HUES48 (cell line): ENCODE measurements at regions not wholly inside any gene's neighbourhood (a gene's known extent, or its start where the extent isn't known, plus 50 kb on each side); places are given as distances from the start of the nearest gene placed in this dataset.

Experiments
- H3K27ac ChIP-seq: one replicate; pipeline ENCODE4 v1.7.0; 2013; ENCODE audit warnings: low read depth, low read length, inconsistent platforms
- H3K27me3 ChIP-seq: 2 replicates; pipeline ENCODE4 v1.6.1; 2013; ENCODE audit warnings: mild to moderate bottlenecking, low read length; ENCODE audit not compliant: control insufficient read depth, insufficient read depth
- H3K36me3 ChIP-seq: 2 replicates; pipeline ENCODE4 v1.6.1; 2013; ENCODE audit warnings: low read length; ENCODE audit not compliant: control insufficient read depth, insufficient read depth
- H3K4me1 ChIP-seq: 2 replicates; pipeline ENCODE4 v1.6.1; 2013; ENCODE audit warnings: mild to moderate bottlenecking, low read length; ENCODE audit not compliant: control insufficient read depth, insufficient read depth
- H3K4me3 ChIP-seq: 2 replicates; pipeline ENCODE4 v1.5.1; 2013; ENCODE audit warnings: mild to moderate bottlenecking, low read depth, low read length
- H3K9ac ChIP-seq: 2 replicates; pipeline ENCODE4 v1.6.1; 2013; ENCODE audit warnings: mild to moderate bottlenecking, low read depth, low read length, moderate library complexity
- H3K9me3 ChIP-seq: 2 replicates; pipeline ENCODE4 v1.6.1; 2013; ENCODE audit warnings: low read length; ENCODE audit not compliant: control insufficient read depth, insufficient read depth

- no peak overlapping the region for H3K4me3 ChIP-seq
- no peaks in the 10 kb centered on the region for H3K27me3 ChIP-seq
- H3K9me3 ChIP-seq, result no peaks in the 10 kb centered on the region
- peaks cover 12% of the 10 kb centered on the region for H3K4me1 ChIP-seq
- no peak overlapping the region for H3K9ac ChIP-seq
- H3K36me3 ChIP-seq, result no peaks in the 10 kb centered on the region
- H3K27ac ChIP-seq, result no peak overlapping the region
Observed at GRCh38 chr6:88294702-88295101, 128.6 kb upstream of the CNR1 start.

GRCh38 chr6:88290411-88290810 is 124.3 kb upstream of the CNR1 start:
- Histone ChIP-seq H3K4me1 (no peaks in the 10 kb centered on the region), H3K27me3 (no peaks in the 10 kb centered on the region), H3K36me3 (no peaks in the 10 kb centered on the region), H3K27ac (no peak overlapping the region), H3K4me3 (no peak overlapping the region), H3K9me3 (0 out of 2 replicates have a peak, but pooled peaks cover 4% of the 10 kb centered on the region), H3K9ac (no peak overlapping the region)

GRCh38 chr6:88287696-88288095 is 121.5 kb upstream of the CNR1 start:
- Histone ChIP-seq H3K27me3 (no peaks in the 10 kb centered on the region), H3K4me3 (no peak overlapping the region), H3K4me1 (no peaks in the 10 kb centered on the region), H3K27ac (no peak overlapping the region), H3K36me3 (no peaks in the 10 kb centered on the region), H3K9me3 (0 out of 2 replicates have a peak, but pooled peaks cover 4% of the 10 kb centered on the region), H3K9ac (no peak overlapping the region)

GRCh38 chr6:88276331-88276730 is 110.2 kb upstream of the CNR1 start:
- Histone ChIP-seq H3K9me3 (no peaks in the 10 kb centered on the region), H3K4me1 (no peaks in the 10 kb centered on the region), H3K36me3 (no peaks in the 10 kb centered on the region), H3K9ac (no peak overlapping the region), H3K27me3 (no peaks in the 10 kb centered on the region), H3K27ac (no peak overlapping the region), H3K4me3 (no peak overlapping the region)

- no peaks in the 10 kb centered on the region for H3K27me3 ChIP-seq
- no peak overlapping the region for H3K4me3 ChIP-seq
- H3K36me3 ChIP-seq, result no peaks in the 10 kb centered on the region
- H3K4me1 ChIP-seq, result no peaks in the 10 kb centered on the region
- H3K9ac ChIP-seq, result no peak overlapping the region
- H3K9me3 ChIP-seq, result no peaks in the 10 kb centered on the region
- no peak overlapping the region for H3K27ac ChIP-seq
Observed at GRCh38 chr6:88268508-88268907, 102.4 kb upstream of the CNR1 start.

- H3K4me3 ChIP-seq, result no peak overlapping the region
- no peaks in the 10 kb centered on the region for H3K36me3 ChIP-seq
- no peaks in the 10 kb centered on the region for H3K4me1 ChIP-seq
- H3K27ac ChIP-seq, result no peak overlapping the region
- no peak overlapping the region for H3K9ac ChIP-seq
- H3K27me3 ChIP-seq, result no peaks in the 10 kb centered on the region
- no peaks in the 10 kb centered on the region for H3K9me3 ChIP-seq
Observed at GRCh38 chr6:88266126-88266525, 100.0 kb upstream of the CNR1 start.

- no peaks in the 10 kb centered on the region for H3K27me3 ChIP-seq
- H3K36me3 ChIP-seq, result no peaks in the 10 kb centered on the region
- no peak overlapping the region for H3K27ac ChIP-seq
- no peak overlapping the region for H3K9ac ChIP-seq
- H3K4me3 ChIP-seq, result no peak overlapping the region
- no peaks in the 10 kb centered on the region for H3K4me1 ChIP-seq
- no peaks in the 10 kb centered on the region for H3K9me3 ChIP-seq
Observed at GRCh38 chr6:88263591-88263990, 97.4 kb upstream of the CNR1 start.

- no peaks in the 10 kb centered on the region for H3K27me3 ChIP-seq
- H3K9ac ChIP-seq, result no peak overlapping the region
- H3K36me3 ChIP-seq, result no peaks in the 10 kb centered on the region
- no peak overlapping the region for H3K4me3 ChIP-seq
- H3K27ac ChIP-seq, result no peak overlapping the region
- no peaks in the 10 kb centered on the region for H3K4me1 ChIP-seq
- no peaks in the 10 kb centered on the region for H3K9me3 ChIP-seq
Observed at GRCh38 chr6:88262332-88262731, 96.2 kb upstream of the CNR1 start.

GRCh38 chr6:88251301-88251700 is 85.2 kb upstream of the CNR1 start:
- no peak overlapping the region for H3K27ac ChIP-seq
- H3K4me3 ChIP-seq, result no peak overlapping the region
- H3K36me3 ChIP-seq, result no peaks in the 10 kb centered on the region

GRCh38 chr6:88248709-88249321 is 82.7 kb upstream of the CNR1 start:
- Histone ChIP-seq H3K4me1 (no peaks in the 10 kb centered on the region), H3K4me3 (no peak overlapping the region), H3K9ac (no peak overlapping the region), H3K9me3 (no peaks in the 10 kb centered on the region; the same call in 1 of the 2 replicates), H3K27me3 (no peaks in the 10 kb centered on the region), H3K36me3 (no peaks in the 10 kb centered on the region), H3K27ac (no peak overlapping the region)

More at GRCh38 chr6:88251301-88251700, 85.2 kb upstream of the CNR1 start:
- Histone ChIP-seq H3K27me3 (no peaks in the 10 kb centered on the region), H3K4me1 (no peaks in the 10 kb centered on the region), H3K9me3 (no peaks in the 10 kb centered on the region; the same call in 1 of the 2 replicates), H3K9ac (no peak overlapping the region)

GRCh38 chr6:88246654-88247053 is 80.5 kb upstream of the CNR1 start:
- H3K27ac ChIP-seq, result no peak overlapping the region
- H3K4me3 ChIP-seq, result no peak overlapping the region
- H3K27me3 ChIP-seq, result no peaks in the 10 kb centered on the region
- H3K9me3 ChIP-seq, result no peaks in the 10 kb centered on the region
- no peaks in the 10 kb centered on the region for H3K36me3 ChIP-seq
- H3K4me1 ChIP-seq, result no peaks in the 10 kb centered on the region
- no peak overlapping the region for H3K9ac ChIP-seq
